ENCODE measurements at regions not wholly inside any gene's neighbourhood (a gene's known extent, or its start where the extent isn't known, plus 50 kb on each side); places are given as distances from the start of the nearest gene placed in this dataset.

- H3K36me3 Mint-ChIP-seq: peaks cover 4% of the 10 kb centered on the region
- H3K27ac Mint-ChIP-seq: no peak overlapping the region
- no peak overlapping the region for H3K4me3 Mint-ChIP-seq
- H3K27me3 Mint-ChIP-seq: no peaks in the 10 kb centered on the region
- H3K4me1 Mint-ChIP-seq: no peaks in the 10 kb centered on the region
- peaks cover 9% of the 10 kb centered on the region for H3K9me3 Mint-ChIP-seq
Observed at GRCh38 chr1:58136387-58136786, 410.1 kb downstream of the OMA1 start.

GRCh38 chr1:58135821-58136321 lies 410.7 kb downstream of the OMA1 start:
- H3K4me1 Mint-ChIP-seq: no peaks in the 10 kb centered on the region
- H3K27ac Mint-ChIP-seq: no peak overlapping the region
- H3K4me3 Mint-ChIP-seq: no peak overlapping the region
- H3K27me3 Mint-ChIP-seq: no peaks in the 10 kb centered on the region
- H3K9me3 Mint-ChIP-seq: peaks cover 7% of the 10 kb centered on the region
- peaks cover 4% of the 10 kb centered on the region for H3K36me3 Mint-ChIP-seq

- no peaks in the 10 kb centered on the region for H3K9me3 Mint-ChIP-seq
- no peak overlapping the region for H3K27ac Mint-ChIP-seq
- H3K4me3 Mint-ChIP-seq: no peak overlapping the region
- H3K36me3 Mint-ChIP-seq: peaks cover 4% of the 10 kb centered on the region
- no peaks in the 10 kb centered on the region for H3K27me3 Mint-ChIP-seq
- H3K4me1 Mint-ChIP-seq: no peaks in the 10 kb centered on the region
Observed at GRCh38 chr1:58133562-58133961, 413.0 kb downstream of the OMA1 start.

- Mint-ChIP-seq H3K36me3 (no peaks in the 10 kb centered on the region), H3K27ac (no peak overlapping the region)
Observed at GRCh38 chr1:58123051-58123450, 423.5 kb downstream of the OMA1 start.

DNA sequence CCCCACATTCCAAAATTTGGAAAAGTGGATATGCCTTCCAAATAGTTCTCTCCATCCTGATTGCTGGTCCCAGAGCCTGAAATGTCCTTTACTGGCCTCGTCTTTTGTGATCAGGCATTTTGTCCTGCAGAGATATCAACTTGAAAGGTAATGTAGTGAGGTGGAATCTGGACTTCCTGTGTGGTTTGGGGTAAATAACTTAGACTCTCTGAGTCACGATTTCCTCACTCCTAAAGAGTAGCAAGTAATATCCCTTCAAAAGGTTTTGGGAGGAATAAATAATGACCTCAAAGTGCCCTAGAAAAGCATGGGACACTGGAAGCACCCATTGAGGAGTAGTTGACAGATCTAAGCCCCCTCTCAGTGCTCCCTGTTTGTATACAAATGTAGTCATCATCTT lies 426.6 kb downstream of the OMA1 start:
- no peaks in the 10 kb centered on the region for H3K9me3 Mint-ChIP-seq
- no peak overlapping the region for H3K4me3 Mint-ChIP-seq
- H3K27ac Mint-ChIP-seq: no peak overlapping the region
- no peaks in the 10 kb centered on the region for H3K36me3 Mint-ChIP-seq
- H3K4me1 Mint-ChIP-seq: no peaks in the 10 kb centered on the region
- H3K27me3 Mint-ChIP-seq: no peaks in the 10 kb centered on the region

More at GRCh38 chr1:58123051-58123450, 423.5 kb downstream of the OMA1 start:
- Mint-ChIP-seq H3K9me3 (no peaks in the 10 kb centered on the region), H3K4me1 (no peaks in the 10 kb centered on the region), H3K4me3 (no peak overlapping the region), H3K27me3 (no peaks in the 10 kb centered on the region)

DNA sequence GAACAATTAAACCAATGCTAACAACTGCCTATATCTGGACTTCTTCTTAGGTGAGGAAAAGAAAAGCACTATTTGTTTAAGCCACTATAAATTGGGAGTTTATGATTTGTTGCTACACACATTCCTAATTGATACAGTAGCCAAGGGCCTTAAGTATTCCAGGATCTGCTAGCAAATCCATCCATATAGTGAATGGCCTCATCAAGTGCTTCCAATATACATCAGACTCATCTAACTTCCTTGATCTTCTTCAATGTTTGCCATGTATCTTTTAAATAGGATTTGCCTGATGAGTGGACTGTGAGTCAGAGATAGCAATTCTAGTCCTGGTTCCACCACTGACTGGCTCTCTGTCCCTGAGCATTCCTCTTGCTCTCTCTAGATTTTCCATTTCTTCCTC lies 430.2 kb downstream of the OMA1 start:
- Mint-ChIP-seq H3K27ac (no peak overlapping the region), H3K4me1 (no peaks in the 10 kb centered on the region), H3K27me3 (no peaks in the 10 kb centered on the region)

DNA sequence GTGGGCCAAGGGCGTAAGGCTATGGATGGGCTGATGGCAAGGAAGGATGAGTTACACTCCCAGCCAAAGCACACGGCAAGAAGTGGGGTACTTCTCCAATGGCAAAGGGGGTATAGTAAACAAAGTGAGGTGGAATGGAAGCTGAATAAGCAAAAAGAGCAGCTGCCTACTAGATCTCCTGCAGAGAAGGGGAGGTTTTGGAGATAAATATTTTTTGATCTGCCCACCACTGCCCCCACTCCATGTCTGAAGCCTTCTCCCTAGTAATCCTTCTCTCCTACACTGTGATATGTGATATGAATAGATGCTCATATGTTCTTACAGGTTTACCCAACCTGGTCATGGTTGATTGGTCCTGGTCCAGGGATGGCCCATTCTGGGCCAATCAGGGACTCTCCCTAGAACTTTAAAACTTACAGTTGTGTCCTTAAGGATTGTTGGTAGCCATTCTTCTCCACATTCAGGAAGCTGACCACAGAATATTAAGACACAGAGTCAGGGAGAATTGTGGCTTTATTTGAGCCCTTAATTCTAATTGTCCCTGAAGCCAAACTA lies 436.8 kb downstream of the OMA1 start:
- H3K4me1 Mint-ChIP-seq: no peaks in the 10 kb centered on the region
- H3K36me3 Mint-ChIP-seq: no peaks in the 10 kb centered on the region
- peaks cover 2% of the 10 kb centered on the region for H3K27me3 Mint-ChIP-seq
- no peak overlapping the region for H3K4me3 Mint-ChIP-seq
- H3K27ac Mint-ChIP-seq: no peak overlapping the region
- H3K9me3 Mint-ChIP-seq: peaks cover 6% of the 10 kb centered on the region

More for the DNA sequence above, 430.2 kb downstream of the OMA1 start:
- Mint-ChIP-seq H3K9me3 (peaks cover 8% of the 10 kb centered on the region), H3K4me3 (no peak overlapping the region), H3K36me3 (no peaks in the 10 kb centered on the region)

- no peak overlapping the region for H3K27ac Mint-ChIP-seq
- no peaks in the 10 kb centered on the region for H3K4me1 Mint-ChIP-seq
Observed at GRCh38 chr1:58108783-58109182, 437.7 kb downstream of the OMA1 start.

GRCh38 chr1:58107943-58108342 lies 438.6 kb downstream of the OMA1 start:
- peaks cover 2% of the 10 kb centered on the region for H3K27me3 Mint-ChIP-seq
- H3K4me3 Mint-ChIP-seq: no peak overlapping the region
- no peaks in the 10 kb centered on the region for H3K36me3 Mint-ChIP-seq
- H3K9me3 Mint-ChIP-seq: no peaks in the 10 kb centered on the region
- H3K27ac Mint-ChIP-seq: no peak overlapping the region
- H3K4me1 Mint-ChIP-seq: no peaks in the 10 kb centered on the region

More at GRCh38 chr1:58108783-58109182, 437.7 kb downstream of the OMA1 start:
- H3K4me3 Mint-ChIP-seq: no peak overlapping the region
- no peaks in the 10 kb centered on the region for H3K9me3 Mint-ChIP-seq
- peaks cover 2% of the 10 kb centered on the region for H3K27me3 Mint-ChIP-seq
- H3K36me3 Mint-ChIP-seq: no peaks in the 10 kb centered on the region

- Mint-ChIP-seq H3K4me3 (no peak overlapping the region), H3K27ac (no peak overlapping the region), H3K27me3 (peaks cover 2% of the 10 kb centered on the region), H3K36me3 (no peaks in the 10 kb centered on the region), H3K9me3 (no peaks in the 10 kb centered on the region), H3K4me1 (no peaks in the 10 kb centered on the region)
Observed at GRCh38 chr1:58104960-58105359, 441.6 kb downstream of the OMA1 start.

GRCh38 chr1:58096714-58097113 lies 449.8 kb downstream of the OMA1 start:
- Mint-ChIP-seq H3K4me1 (no peaks in the 10 kb centered on the region), H3K27ac (no peak overlapping the region), H3K27me3 (peaks cover 1% of the 10 kb centered on the region), H3K4me3 (no peak overlapping the region), H3K36me3 (no peaks in the 10 kb centered on the region), H3K9me3 (no peaks in the 10 kb centered on the region)

DNA sequence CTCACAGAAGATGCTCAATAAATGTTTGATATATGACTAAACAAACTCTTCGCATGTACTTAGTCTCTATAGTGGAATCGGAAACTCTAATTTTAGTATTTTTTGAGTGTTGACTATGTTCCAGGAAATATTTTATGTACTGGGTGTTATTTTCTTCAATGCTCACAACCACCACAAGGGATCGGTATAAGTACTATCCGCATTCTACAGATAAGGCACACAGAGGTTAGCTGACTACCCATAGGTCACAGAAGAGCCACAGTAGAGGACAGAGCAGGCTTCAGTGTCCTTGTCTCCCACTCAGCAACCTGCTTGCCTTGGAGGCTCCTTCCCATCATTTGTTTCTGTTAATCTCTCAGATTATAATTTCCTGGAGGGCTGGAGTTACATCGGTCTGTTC lies 451.3 kb downstream of the OMA1 start:
- H3K27me3 Mint-ChIP-seq: peaks cover 1% of the 10 kb centered on the region
- H3K4me3 Mint-ChIP-seq: no peak overlapping the region
- no peaks in the 10 kb centered on the region for H3K4me1 Mint-ChIP-seq
- H3K27ac Mint-ChIP-seq: no peak overlapping the region
- no peaks in the 10 kb centered on the region for H3K9me3 Mint-ChIP-seq
- H3K36me3 Mint-ChIP-seq: no peaks in the 10 kb centered on the region

DNA sequence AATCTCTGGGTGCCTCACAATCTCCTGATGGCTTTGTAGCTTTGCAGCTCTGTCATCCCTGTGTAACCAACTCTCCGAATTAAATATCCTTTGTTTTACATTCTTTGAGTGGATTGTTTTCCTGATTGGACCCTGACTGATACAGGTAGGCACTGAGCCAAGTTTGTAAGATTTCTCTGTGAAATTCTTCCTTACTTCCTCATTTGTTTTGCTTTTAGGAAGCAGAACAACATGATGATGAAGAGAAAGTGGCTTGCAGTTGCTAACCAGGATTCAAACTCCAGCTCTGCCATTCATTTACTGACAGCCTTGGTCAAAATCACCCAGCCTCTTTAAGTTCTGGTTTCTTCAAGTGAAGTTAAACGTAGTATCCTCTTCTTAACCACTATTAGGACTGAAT lies 452.3 kb downstream of the OMA1 start:
- no peak overlapping the region for H3K4me3 Mint-ChIP-seq
- no peak overlapping the region for H3K27ac Mint-ChIP-seq
- no peaks in the 10 kb centered on the region for H3K4me1 Mint-ChIP-seq
- H3K9me3 Mint-ChIP-seq: no peaks in the 10 kb centered on the region
- H3K36me3 Mint-ChIP-seq: no peaks in the 10 kb centered on the region
- peaks cover 1% of the 10 kb centered on the region for H3K27me3 Mint-ChIP-seq

- Mint-ChIP-seq H3K4me3 (no peak overlapping the region), H3K27me3 (peaks cover 7% of the 10 kb centered on the region), H3K27ac (no peak overlapping the region), H3K36me3 (no peaks in the 10 kb centered on the region), H3K4me1 (no peaks in the 10 kb centered on the region), H3K9me3 (no peaks in the 10 kb centered on the region)
Observed at GRCh38 chr1:58090640-58091039, 455.9 kb downstream of the OMA1 start.

DNA sequence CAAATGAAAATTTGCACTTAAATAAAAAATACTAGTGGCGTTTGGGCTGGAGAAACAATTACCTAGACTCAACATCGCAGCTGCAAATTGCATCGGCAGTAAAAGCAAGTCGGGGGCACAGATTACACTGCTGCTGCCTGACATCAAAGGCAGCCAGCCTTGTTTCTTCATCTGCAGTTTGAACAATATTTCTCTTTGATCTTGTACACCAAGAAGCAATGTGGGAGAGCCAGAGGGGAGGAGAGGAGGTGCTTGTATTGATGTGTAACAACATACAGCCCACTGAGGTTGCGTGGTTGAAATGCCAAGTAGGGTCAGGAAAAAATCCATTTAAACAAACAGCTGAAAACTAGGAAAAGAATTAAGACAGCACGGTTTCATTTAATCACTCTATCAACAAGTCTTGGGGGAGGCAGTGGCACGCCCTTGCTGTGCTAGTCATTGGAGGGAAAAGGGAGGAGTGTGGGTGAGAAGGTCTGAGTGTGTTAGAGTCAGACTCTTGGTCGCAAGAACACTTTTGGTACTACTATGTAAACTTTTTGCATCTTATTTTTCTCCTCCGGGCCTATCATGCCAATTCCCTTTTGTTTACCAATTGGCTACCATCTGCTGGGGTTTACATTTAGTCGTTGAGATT lies 456.5 kb downstream of the OMA1 start:
- H3K27ac Mint-ChIP-seq: no peak overlapping the region
- no peaks in the 10 kb centered on the region for H3K4me1 Mint-ChIP-seq
- H3K9me3 Mint-ChIP-seq: no peaks in the 10 kb centered on the region
- H3K27me3 Mint-ChIP-seq: peaks cover 7% of the 10 kb centered on the region
- H3K36me3 Mint-ChIP-seq: no peaks in the 10 kb centered on the region
- H3K4me3 Mint-ChIP-seq: no peak overlapping the region

DNA sequence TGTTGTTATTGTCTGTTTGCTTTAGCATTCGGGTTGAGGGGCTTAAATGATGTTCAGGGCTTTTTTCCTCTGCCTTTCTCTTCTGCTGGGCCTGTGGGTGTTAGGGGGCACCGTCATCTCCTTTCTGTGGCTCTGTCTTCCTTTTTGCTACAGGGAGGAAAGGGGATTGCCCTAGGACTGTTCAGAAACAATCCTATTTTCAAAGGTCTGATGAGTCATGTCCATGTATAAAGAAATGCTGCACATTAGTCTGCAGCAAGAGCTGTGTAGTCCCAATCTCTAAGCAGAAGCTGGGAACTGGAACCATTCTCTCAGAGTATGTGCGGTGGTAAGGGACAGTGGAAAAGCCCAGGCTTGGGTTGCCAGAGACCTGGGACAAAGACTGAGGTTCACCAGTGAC lies 462.3 kb downstream of the OMA1 start:
- peaks cover 7% of the 10 kb centered on the region for H3K27me3 Mint-ChIP-seq
- no peaks in the 10 kb centered on the region for H3K36me3 Mint-ChIP-seq
- H3K9me3 Mint-ChIP-seq: no peaks in the 10 kb centered on the region
- no peak overlapping the region for H3K27ac Mint-ChIP-seq
- no peak overlapping the region for H3K4me3 Mint-ChIP-seq
- no peaks in the 10 kb centered on the region for H3K4me1 Mint-ChIP-seq

DNA sequence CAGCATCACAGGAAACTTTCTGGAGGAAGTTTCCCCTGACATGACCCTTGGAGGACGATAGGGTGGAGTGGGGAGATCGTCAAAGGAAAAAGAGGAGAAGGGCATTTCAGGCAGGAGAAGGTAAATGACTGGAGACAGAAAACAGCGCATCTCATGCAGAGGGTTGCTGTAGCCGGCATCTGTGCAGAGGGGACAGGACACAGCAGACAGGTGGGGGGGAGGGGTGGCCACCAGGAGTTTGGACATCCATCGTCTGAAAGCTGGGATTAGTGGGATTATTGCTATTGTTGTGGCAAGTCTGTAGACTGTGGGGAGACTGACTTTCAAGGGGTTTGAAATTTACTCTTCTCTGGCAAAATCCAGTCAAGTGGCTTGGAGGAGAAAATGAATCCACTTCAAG lies 463.9 kb downstream of the OMA1 start:
- Mint-ChIP-seq H3K4me3 (no peak overlapping the region), H3K9me3 (no peaks in the 10 kb centered on the region), H3K27me3 (peaks cover 4% of the 10 kb centered on the region), H3K4me1 (no peaks in the 10 kb centered on the region), H3K27ac (no peak overlapping the region), H3K36me3 (no peaks in the 10 kb centered on the region)
